ENCODE measurements at regions not wholly inside any gene's neighbourhood (a gene's known extent, or its start where the extent isn't known, plus 50 kb on each side); places are given as distances from the start of the nearest gene placed in this dataset.

DNA sequence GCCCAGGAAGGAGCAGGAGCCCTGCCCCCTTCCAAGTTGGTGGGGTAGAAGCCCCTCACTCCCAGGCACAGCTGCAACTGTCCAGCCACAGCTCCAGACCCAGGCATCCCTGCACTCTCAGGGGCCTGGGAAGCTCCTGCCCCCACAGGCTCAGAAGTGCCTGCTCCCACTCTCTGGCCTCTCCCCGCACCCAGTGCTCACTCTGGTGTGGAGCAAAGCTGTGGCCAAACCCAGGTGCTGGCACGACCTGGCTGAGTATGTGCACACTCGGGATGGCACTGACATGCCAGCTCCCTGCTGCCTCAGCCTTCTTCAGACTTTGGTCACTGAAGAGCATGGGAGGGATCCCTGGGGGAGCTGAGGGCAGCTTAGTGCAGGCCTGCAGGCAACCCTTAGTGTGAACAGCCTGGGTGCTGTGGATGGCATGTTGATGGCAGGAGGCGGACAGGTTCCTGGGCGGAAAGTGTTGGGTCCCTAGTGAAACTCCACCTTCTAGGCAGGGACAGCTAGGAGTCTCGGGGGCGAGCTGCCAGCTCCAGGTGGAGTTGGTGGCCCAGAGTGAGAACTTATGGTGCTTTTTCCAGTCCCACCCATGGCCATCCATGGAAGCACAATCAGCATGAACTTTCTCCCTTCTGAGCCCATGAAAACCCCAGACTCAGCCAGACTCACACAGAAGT lies 489.2 kb upstream of the ROBO2 start:
- no peaks in the 10 kb centered on the region for H3K9me3 ChIP-seq
- intact Hi-C loops (cut with DNase I; ENCODE audit: low total_unique reads): no loop called here

DNA sequence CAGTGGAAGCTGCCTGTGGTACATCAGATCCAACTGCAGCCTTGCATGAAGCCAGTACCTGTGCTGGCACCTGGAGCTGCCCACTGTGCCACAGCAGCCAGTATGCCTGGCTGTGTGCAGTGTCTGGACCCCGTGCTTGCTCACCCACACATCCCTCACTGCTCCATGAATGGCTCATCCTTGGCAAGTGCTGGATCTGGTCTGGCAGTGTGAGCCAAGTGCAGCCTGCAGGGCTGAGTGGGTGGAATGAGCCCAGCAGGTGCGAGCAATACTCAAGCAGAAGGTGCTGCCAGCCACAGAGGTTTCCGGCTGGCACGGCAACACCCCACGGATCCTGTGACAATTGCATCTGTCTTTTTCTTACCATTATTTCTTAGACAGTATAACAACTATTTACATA lies 488.2 kb upstream of the ROBO2 start:
- no peaks in the 10 kb centered on the region for H3K27me3 ChIP-seq
- WGBS, 2 donors: 80 to 92% methylated on average over 5 of the region's 5 CpGs
- H3K9me3 ChIP-seq: no peaks in the 10 kb centered on the region
- no peak overlapping the region for H3K27ac ChIP-seq
- DNase-seq: no peak
- TF ChIP-seq, protein P1, sequence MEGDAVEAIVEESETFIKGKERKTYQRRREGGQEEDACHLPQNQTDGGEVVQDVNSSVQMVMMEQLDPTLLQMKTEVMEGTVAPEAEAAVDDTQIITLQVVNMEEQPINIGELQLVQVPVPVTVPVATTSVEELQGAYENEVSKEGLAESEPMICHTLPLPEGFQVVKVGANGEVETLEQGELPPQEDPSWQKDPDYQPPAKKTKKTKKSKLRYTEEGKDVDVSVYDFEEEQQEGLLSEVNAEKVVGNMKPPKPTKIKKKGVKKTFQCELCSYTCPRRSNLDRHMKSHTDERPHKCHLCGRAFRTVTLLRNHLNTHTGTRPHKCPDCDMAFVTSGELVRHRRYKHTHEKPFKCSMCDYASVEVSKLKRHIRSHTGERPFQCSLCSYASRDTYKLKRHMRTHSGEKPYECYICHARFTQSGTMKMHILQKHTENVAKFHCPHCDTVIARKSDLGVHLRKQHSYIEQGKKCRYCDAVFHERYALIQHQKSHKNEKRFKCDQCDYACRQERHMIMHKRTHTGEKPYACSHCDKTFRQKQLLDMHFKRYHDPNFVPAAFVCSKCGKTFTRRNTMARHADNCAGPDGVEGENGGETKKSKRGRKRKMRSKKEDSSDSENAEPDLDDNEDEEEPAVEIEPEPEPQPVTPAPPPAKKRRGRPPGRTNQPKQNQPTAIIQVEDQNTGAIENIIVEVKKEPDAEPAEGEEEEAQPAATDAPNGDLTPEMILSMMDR (IDR thresholded peaks at IDR 0.05): no peak
- no peak for TF ChIP-seq POLR2A (IDR thresholded peaks at IDR 0.05)
- intact Hi-C loops (cut with DNase I; ENCODE audit: low total_unique reads): no loop called here
- H3K36me3 ChIP-seq (ENCODE audit: low read depth, missing control alignments): no peaks in the 10 kb centered on the region
- H3K4me3 ChIP-seq: no peak overlapping the region
- H3K4me1 ChIP-seq: no peaks in the 10 kb centered on the region

More for the DNA sequence above, 489.2 kb upstream of the ROBO2 start:
- DNase-seq: no peak
- H3K4me3 ChIP-seq: no peak overlapping the region
- no peaks in the 10 kb centered on the region for H3K36me3 ChIP-seq (ENCODE audit: low read depth, missing control alignments)
- H3K4me1 ChIP-seq: no peaks in the 10 kb centered on the region
- 90 to 91% methylated on average over 6 to 7 of the region's 7 CpGs for WGBS, 2 donors
- TF ChIP-seq, protein P1 (IDR thresholded peaks at IDR 0.05): no peak
- TF ChIP-seq POLR2A (IDR thresholded peaks at IDR 0.05): no peak
- H3K27me3 ChIP-seq: no peaks in the 10 kb centered on the region
- H3K27ac ChIP-seq: no peak overlapping the region

DNA sequence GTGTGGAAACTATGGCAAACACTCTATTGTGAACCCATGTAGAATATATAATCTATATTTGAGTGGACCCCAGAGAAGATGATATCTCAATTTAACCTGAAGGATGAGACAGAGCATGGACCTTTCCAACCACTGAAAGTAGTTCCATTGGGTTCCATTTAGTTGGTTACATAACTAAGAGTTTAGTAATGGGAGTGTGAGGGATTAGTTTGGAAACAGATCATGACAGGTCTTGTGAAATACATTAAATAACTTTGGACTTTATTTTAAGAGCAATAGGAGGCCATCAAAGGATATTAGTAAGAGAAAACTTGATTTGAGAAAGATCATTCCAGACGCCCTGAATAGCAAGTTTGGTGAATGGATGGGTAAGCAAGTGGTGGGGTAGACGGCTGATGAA lies 487.2 kb upstream of the ROBO2 start:
- no peaks in the 10 kb centered on the region for H3K36me3 ChIP-seq (ENCODE audit: low read depth, missing control alignments)
- no peaks in the 10 kb centered on the region for H3K9me3 ChIP-seq
- no peak for DNase-seq
- TF ChIP-seq, protein P1 (IDR thresholded peaks at IDR 0.05): no peak
- no peak for TF ChIP-seq POLR2A (IDR thresholded peaks at IDR 0.05)
- intact Hi-C loops (cut with DNase I; ENCODE audit: low total_unique reads): no loop called here
- H3K4me3 ChIP-seq: no peak overlapping the region
- no peaks in the 10 kb centered on the region for H3K4me1 ChIP-seq
- 88 to 90% methylated on average over 2 of the region's 2 CpGs for WGBS, 2 donors
- H3K27me3 ChIP-seq: no peaks in the 10 kb centered on the region
- H3K27ac ChIP-seq: no peak overlapping the region

DNA sequence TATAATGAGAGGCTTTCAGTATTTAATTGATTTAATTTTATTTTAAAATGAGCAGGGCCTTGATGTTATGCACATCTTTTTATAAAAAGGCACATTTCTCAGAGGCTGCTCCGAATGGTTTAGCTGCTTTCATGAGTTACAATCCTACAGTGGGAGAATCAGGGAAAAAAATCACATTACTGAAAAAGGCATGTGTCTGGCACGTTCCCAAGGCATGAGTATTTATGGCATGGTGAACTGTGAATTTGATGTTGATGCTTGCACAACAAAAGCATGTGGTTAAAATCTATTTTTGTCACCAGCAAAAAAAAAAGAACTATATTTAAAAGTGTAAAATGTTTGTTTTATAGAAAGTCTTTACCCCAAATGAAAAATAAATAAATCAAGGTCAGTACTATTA lies 485.2 kb upstream of the ROBO2 start:
- intact Hi-C loops (cut with DNase I; ENCODE audit: low total_unique reads): no loop called here

More for the DNA sequence above, 485.2 kb upstream of the ROBO2 start:
- no peaks in the 10 kb centered on the region for H3K9me3 ChIP-seq
- WGBS, 2 donors: 39 to 59% methylated on average over 2 of the region's 2 CpGs
- no peaks in the 10 kb centered on the region for H3K36me3 ChIP-seq (ENCODE audit: low read depth, missing control alignments)
- H3K4me1 ChIP-seq: no peaks in the 10 kb centered on the region
- TF ChIP-seq, protein P1 (IDR thresholded peaks at IDR 0.05): no peak
- no peak for TF ChIP-seq POLR2A (IDR thresholded peaks at IDR 0.05)
- no peaks in the 10 kb centered on the region for H3K27me3 ChIP-seq
- no peak overlapping the region for H3K4me3 ChIP-seq
- no peak for DNase-seq
- no peak overlapping the region for H3K27ac ChIP-seq

Measured in testis (tissue), 2 donors.